H4 (cell line): ENCODE measurements at regions not wholly inside any gene's neighbourhood (a gene's known extent, or its start where the extent isn't known, plus 50 kb on each side); places are given as distances from the start of the nearest gene placed in this dataset.
A peak's percentile ranks its signal among the peaks of the same experiment; 100 is the strongest.

ENCODE experiments used
- DNase-seq: peaks from one replicate; pipeline ENCODE4 v3.0.0-alpha.2; 2015; ENCODE audit warnings: low spot score

DNA sequence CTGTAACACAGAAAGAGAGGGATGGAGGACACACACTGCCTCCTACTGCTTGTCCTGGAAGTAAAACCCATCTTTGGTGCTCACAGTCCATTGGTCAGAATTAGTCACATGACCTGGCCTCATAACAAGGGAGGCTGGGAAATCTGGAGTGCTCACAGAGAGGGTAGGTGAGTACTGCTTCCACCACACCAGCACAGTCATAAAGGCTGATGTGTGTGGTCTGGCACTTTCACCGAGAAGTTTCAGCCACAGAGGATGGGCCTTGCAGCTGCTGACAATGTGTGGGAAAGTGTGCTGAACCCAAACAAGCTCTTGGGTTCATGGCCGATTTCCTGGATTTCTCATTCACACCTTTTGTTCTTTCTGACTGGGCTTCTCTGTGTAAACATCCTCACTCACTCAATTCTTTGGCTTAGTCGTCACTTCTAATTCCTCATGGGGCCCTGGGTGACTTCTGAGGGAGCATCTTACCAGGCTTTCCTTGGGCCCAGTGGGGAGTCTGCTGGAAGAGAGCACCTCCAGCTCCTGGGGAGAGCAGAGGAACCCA lies 100.7 kb downstream of the ASB7 start:
- peak; percentile 64 for DNase-seq

DNA sequence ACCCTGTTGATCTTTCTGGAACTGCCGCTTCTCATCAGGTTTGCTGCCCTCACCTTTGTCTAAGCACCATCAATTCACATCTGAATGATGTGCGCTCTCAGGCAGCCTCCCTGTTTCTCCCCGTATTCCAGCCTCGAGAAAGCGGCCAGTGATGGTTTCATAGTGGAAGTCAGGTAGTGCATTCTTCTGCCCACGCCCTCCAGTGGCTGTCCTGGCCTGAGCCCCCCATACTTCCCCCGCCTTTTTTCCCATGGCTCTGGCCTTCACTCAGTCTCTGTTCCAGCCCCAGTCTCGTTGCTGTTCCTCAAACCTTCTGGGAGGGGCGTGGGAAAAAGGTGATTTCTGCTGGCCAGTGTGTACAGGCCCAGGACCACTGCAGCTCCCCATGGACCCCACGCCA lies 101.3 kb downstream of the ASB7 start:
- no peak for DNase-seq

DNA sequence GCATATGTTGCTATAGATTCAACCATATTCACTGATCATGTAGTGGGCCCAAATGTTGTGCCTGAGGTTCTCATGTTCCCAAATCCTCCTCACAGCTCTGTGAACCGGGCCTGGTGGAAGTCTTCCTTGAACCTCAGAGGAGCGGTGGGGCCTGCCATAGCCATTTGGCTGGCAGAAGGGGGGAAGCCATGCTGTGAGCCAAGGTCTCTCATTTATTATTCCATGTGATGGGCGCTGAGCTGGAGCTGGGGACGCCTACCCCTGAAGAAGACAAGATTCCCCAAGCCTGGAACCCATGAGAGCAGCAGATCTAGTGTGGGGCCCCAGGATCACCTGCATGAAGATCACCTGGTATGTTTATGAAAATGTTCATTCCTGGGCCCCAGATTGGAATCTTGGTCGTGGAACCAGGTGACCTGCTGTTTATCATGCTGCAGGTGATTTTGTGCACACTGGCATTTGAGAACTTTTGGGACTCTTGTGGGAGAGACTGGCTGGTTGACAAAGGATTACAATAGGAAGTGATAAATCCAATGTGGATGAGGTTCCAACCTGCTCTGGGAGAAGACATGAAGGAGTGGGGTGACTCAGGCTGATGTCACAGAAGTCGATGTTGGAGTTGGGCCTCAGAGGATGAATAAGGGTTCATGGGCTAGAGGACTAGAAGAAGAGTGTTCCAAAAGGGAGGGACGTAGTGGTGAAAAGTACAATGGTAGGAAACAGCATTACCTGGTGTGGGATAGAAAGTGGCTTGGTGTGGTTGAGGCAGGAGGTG lies 102.1 kb downstream of the ASB7 start:
- no peak for DNase-seq

DNA sequence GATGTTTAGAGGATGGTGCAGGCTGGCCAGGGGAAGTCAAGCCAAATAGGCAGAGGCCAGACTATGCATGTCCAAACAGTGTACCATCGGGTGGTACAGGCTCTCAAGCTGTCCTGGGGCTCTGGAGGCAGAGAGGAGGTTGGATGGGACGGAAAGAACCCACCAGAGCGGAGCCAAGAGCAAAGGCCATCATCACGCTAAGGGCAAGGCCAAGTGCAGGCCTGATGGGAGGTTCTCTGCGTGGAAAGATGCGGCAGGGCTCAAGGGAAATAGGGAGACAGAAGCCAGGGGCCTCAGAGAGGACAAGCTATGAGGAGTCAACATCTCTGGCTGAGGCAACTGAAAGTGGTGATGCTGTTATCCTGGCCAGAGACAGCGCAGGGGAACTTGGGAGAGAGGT lies 102.7 kb downstream of the ASB7 start:
- no peak for DNase-seq

DNA sequence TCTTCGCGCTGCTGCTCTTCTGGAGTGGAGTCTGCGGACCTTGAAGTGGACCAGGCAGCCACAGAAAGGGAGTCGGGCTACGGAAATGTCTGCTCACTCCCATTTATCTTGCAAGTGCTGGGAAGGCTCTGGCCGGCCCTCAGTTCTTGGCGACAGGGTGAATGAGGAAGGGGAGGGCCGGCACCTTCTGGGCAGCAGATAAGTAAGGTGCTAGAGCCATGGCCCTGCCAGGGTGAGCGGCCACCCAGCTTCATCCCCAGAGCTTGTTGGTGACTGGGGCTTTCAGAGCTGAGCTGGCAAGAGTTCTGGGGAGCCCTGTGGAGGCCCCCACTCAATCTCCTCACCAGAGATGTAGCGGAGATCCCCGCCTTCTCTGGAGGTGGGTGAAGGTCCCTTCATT lies 103.5 kb downstream of the ASB7 start:
- DNase-seq = no peak

DNA sequence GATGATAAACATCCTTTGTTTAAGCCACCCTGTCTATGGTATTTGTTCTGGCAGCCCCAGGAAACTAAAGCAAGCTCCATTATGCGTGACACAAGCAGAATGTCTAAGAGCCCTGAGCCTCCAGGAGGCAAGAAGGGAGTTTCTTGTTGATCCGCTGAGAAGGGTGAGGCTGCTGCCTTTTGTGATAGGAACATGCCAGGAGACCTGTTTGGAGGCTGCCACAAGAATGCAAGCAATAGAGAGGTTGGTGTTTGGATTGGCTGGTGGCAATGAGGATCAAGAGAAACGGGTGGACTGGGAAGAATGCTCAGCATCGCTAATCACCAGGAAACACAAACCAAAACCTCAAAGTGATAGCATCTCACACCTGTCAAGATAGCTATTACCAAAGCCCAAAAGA lies 104.8 kb downstream of the ASB7 start:
- DNase-seq = no peak

DNA sequence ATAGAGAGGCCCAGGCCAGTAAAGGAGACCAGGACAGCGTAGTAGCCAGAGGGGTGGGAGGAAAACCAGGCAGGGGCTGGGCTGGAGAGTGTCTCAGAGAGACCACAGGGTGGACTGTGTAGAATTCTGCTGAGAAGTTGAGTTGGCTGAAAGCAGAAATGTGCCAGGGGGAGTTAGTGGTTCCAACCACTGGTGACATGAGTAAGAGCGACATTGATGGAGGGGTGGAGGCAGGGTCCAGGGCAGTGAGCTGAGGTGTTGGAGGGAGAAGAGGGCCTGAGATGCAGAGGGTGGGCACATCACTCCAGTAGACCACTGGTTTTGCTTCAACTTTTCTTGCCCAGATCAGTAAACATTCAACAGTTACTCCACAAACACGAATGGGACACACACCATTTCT lies 106.5 kb downstream of the ASB7 start:
- DNase-seq = no peak

DNA sequence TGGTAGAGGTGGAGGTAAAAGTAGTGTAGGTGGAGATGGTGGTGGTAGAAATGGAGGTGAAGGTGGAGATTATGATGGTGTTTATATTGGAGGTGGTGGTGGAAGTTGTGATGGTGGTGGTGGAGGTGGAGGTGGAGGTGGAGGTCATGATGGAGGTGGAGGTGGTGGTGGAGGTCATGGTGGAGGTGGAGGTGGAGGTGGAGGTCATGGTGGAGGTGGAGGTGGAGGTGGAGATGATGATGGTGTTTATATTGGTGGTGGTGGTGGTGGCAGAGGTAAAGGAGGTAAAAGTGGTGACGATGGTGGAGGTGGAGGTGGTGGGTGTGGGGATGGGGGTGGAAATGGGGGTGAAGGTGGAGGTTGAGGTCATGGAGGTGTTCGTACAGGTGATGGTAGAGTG lies 107.8 kb downstream of the ASB7 start:
- DNase-seq = no peak

DNA sequence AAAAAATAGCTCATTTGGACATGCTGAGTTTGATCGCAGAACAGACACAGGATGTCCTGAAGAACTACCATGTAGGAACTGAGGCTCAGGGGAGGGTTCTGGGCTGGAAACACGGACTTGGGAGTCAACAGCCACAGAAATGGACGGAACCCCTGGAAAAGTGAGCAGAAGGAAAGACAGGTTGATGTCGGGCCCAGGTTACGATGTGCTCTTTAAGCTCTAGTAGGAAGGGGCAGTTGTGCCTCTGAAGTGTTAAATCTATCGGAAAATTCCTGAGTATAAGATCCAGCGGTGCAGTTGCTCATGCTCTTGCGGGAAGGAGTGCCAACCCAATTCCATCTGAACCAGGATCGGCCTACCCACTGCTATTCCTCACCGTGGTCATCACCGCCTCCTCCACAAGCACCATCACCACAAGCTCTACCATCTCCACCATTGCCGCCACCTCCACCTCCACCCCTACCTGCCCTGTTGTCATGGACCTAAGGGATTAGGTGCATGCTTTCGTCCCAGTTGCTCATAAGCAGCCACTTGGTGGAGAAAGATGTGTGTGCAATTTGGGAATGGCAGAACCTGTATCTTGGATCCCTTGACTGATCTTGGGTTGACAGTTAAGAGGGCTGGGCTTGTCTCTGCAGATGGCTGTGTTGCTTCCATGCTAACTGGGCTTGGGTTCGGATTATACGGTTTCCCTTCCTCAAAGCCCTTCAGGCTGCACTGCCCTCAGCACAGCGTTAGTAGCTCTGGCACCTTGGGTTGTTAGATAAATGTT lies 108.5 kb downstream of the ASB7 start:
- no peak for DNase-seq

DNA sequence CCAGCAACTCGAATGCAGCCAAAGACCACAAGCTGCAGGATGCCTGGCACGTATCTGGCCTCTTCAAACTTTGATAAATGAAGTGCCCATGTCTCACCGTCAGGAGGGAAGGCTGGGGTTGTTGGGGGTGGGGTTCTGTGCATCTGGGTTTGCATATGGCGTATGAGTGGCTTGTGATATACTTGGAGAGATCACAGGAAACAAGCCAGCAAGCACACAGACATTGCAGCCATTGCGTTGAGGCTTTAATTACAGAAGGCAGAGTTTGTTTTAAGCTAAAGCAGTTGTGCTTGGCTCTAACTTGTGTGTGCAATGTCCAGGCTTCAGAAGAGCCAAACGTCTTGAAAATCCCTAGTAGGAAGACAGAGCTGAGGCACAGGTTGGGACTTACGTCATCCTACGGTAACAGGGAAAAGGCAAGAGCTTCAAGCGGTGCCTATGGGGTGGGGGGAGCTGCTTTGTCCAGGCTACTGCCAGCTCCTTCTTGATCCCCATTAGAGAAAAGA lies 109.2 kb downstream of the ASB7 start:
- no peak for DNase-seq

DNA sequence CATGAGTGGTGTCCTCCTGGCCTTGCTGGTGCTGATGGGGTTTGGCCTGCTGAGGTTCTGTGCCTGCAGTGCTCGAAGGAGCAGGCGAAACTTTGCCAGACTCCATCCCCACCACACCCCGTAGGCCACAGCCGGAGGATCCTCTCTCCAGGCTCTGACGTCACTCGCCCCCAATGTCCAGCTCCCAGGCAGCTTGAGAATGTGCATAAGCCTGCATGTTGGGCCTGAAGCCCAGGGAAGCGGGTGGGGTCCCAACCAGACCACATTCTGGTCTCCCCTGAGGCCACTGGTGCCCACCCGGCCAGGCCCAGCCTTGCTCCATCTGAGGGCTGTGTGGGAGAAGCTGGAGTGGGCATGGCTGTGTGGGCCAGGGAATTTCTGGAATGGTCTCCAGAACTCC lies 109.8 kb downstream of the ASB7 start:
- DNase-seq = no peak

DNA sequence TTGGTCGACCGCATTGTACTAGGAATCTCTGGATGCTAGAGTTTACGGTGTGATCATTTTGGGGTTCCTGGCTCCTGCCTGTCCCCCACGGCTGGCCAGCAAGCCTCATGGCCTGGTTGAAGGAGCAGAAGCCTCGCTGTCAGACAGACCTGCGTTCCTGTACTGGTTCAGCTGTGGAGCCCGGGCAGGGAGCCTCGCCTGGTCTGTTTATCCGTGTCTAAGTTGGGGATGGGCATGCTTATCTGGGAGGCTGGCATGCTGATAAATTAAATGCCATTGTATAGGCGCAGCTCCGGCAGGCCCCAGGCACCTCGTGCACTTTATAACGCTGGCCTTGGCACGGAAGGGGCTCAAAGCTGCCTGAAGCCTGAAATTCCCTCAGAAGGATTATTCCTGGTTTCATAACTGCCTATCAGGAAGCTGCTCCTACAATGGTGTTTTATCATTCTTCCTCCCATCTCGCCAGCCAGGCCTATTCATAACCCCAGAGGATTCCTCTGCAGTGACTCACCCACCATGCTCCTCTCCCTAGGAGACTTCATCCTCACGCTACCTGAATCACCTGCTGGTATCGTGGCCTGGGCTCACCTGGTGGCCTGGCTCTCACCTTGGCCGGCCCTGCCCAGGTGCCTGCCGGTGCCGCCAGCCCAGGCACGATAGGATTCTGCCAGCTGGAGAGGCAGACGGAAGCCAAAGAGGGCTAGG lies 110.9 kb downstream of the ASB7 start:
- DNase-seq = peak; percentile 94

DNA sequence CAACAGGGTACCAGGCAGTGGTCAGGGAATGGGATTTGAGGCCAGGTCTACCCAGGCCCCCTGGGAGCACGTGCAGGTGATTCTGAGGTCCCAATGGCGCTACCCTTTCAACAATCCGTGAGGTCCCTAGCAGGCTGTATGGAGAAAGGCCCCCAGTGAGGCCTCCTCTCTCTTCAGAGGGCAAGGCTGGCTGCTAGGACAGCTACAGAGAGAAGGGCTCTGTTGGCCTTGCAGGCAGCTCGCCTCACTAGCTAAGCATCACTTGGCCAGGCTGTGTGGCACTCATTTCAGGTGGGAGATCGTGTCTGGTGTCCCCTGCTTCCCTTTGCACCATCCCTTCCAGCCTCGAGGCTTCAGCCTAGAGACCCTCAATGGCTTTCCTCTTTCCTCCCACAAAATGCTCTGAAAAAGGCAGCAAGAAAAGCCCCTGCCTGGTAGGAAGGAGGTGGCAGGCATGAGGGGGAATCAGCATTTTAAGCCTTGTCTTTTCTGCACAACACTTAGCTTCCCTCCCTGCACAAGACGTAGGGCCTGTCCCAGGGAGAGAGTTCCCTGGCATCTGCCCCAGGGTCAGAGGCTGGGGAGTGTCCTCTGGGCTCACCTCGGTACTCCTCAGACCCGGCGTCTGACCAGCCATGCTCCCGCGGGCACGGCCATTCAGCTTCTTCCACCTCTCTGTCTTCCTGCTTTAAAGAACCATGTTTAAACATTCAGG lies 111.8 kb downstream of the ASB7 start:
- DNase-seq = no peak

DNA sequence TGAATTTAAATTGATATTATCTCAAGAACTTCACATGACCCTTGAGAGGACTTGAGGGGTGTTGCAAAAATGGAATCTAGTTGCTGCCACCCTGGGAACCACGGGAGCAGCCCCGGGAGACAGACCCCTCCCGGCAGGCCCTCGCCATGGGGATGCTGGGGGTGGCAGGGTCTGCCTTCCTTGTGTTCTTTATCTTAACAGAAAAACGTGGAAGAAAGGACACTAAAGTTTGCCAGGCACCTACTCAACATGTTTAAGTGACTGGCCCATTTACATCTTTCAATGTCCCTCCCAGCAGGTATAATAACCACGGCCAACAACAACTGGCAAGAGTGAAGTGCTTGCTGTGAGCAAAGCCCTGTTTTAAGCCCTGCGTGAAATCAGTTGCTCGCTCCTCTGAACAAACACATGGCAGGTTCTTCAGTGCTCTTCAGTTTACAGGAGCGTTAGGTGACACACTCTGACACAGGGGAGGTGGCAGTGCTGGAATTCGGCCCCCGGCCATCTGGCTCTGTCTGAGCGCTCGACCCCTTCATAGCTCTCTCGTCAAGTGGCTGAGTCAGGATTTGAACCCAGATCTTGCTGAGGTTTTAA lies 112.5 kb downstream of the ASB7 start:
- no peak for DNase-seq

DNA sequence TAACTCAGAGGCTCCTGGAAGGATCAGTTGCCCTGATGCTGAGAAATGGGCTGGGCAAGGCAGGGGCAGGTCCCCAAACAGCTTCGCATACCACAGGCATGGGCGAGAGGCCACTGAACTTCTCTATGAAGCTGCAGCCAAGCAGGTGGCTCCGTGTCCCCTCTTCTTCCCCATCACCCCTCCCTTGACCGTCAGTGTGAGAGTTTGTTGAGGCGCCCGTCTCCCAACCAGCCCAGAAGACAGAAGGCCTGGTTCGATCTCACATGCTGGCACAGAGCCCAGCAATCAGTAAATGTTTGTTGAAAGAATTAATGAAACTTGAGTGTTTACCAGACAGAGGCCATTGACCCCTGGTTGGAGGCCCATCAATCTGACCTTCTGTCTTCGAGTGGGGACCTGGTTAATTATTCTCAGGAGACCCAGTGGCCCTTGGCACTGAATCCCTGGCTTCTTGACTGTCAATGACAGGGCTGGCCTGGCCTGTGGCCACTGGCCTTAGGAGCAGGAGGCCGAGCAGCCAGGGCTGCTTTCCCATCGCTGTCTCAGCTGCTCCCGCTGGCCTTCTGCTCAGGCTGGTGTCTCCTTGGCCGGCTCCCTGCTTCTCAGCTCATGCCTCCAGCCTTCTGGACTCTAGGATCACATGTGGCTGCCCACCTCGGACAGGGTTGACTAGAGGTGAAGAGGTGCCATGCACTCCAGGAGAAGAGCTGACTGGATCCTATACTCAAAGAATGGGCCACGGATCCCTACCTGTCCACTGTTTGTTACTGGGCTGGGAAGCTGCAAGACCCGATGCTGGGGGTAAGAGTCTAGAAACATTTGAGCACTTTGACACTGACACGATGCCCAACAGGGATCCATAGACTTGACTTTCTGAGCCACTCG lies 113.4 kb downstream of the ASB7 start:
- no peak for DNase-seq

DNA sequence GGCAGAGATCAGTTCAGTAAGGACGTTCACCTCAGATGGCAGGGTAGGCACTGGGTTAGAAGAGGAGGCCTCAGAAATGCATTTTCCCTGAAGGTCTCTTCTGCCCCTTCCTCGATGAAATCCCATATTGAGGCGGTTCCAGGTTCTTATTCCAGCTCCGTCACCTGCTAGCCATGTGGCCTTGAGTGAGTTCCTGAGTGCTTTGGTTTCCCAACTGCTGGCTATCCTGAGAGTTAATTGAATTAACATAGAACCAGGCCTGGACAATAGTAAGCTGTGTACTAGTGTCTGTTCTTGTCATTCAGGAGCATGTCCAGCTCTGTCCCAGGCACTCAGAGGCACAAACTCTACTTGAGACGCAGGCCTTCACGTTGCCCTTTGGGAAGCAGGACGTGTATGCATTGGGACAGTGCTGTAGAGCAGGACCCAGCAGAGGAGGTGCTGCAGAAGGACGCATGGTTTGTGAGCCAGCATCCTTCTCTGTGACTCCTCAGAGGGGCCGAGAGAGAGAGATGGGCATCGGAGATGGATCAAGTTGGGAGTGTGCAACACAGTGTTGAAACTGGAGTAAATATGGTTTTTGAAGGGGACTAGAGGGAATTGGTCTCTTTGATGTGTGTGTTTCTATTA lies 114.2 kb downstream of the ASB7 start:
- DNase-seq = no peak

DNA sequence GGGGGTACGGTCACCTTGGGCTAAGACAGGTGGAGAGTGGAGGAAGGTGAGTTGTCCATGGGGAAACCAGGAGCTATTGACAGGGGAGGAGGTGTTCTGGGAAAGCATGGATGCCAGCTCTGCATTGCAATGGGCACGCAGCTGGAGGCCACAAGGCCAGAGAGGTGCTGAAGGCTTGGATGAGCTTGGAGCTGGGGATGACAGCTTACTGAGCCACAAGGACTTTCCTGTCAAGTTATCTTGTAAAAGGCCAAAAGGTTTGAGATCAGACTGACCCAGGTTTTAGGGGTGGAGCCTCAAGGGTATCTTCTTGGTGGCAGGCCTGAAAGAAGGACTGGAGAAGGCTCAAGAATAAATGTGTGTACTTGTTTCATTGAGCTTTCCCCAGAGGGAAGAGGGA lies 115.2 kb downstream of the ASB7 start:
- DNase-seq = no peak

DNA sequence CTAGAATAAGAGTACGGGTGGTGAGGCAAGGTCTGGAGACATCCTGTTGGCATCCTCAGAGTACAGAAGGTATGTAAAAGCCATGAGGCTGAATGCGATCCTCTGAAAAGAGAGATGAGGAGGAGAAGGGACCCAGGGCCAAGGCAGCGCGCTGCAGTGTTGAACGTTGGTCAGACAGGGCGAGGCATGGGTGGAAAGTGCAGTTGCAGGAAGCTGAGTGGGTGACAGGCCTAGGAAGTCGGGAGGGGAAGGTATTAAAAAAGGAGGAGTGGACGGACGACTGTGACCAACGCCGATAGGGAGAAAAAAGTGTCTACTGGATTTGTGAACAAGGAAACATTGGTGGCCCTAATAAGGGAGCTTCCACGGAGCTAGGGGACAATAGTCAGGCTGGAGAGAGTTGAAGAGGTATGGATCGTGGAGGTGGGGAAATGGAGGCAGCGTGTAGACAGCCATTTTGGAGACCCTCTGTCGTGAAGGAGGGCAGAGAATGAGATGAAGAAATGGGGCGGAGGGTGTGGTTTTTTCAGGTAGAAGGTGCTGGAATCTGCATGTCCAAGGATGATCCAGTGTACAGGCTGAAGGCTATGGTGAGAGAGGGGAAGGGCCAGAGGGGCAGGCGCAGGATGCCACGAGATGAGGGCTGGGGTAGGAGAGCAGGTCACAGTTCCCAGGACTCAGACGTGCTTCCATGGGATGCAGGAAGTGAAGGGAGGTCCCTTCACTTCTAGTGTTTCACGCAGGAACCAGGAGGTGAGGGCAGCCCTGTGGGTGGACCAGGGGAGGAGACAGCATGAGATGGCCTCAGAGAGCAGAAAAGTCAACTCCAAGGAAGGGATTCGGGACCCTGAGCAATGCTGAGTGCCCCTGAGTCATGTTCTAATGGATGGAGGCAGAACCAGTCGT lies 115.9 kb downstream of the ASB7 start:
- DNase-seq = no peak
